HG03432 (cell line): ENCODE measurements at regions not wholly inside any gene's neighbourhood (a gene's known extent, or its start where the extent isn't known, plus 50 kb on each side); places are given as distances from the start of the nearest gene placed in this dataset.
A peak's percentile ranks its signal among the peaks of the same experiment; 100 is the strongest.

Experiments used
- ATAC-seq: cut with Tn5 transposase; IDR thresholded peaks from one replicate; pipeline ENCODE4 v1.9.1; 2021; ENCODE audit warnings: mild to moderate bottlenecking, moderate library complexity; ENCODE audit not compliant: unreplicated experiment

- no peak for ATAC-seq
Observed at GRCh38 chr7:79593866-79594301, 140.4 kb upstream of the MAGI2 start.

- ATAC-seq, result no peak
Observed at GRCh38 chr7:79590916-79591623, 137.6 kb upstream of the MAGI2 start.

- no peak for ATAC-seq
Observed at GRCh38 chr7:79590391-79590790, 136.9 kb upstream of the MAGI2 start.

GRCh38 chr7:79570903-79571302 lies 117.4 kb upstream of the MAGI2 start:
- ATAC-seq, result no peak

DNA sequence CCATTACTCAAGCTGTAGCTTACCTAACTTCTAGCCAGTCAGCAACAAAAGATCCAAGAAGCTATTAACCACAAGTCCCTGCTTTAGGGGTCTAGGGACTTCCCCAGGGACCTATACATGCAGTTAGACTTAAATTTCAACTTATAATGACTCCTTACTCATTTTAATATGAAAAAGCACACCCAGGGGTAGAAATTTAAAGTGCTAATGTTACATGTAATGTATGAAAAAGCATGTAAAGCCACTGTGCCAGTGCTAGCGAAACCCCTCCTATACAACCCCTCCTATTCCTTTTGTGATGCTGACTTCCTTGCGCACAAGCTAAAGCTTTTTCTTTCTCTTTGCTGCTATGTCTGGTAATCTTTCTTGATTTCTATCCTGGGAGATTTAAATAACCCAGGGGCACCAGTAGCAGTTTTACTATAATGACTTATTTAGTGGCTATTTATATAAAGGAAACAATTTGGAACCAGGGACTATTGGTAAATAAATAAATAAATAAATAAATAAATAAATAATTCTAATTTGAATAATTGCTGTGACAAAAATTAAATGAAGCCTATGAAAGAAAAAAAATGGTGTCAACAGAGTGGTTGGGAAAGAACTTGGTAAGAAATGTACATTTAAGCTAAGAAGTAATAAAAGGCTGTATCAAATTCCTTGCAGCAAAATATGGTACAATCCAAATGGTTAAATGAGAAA lies 110.5 kb upstream of the MAGI2 start:
- ATAC-seq, result no peak

- no peak for ATAC-seq
Observed at GRCh38 chr7:79555571-79555970, 102.1 kb upstream of the MAGI2 start.

DNA sequence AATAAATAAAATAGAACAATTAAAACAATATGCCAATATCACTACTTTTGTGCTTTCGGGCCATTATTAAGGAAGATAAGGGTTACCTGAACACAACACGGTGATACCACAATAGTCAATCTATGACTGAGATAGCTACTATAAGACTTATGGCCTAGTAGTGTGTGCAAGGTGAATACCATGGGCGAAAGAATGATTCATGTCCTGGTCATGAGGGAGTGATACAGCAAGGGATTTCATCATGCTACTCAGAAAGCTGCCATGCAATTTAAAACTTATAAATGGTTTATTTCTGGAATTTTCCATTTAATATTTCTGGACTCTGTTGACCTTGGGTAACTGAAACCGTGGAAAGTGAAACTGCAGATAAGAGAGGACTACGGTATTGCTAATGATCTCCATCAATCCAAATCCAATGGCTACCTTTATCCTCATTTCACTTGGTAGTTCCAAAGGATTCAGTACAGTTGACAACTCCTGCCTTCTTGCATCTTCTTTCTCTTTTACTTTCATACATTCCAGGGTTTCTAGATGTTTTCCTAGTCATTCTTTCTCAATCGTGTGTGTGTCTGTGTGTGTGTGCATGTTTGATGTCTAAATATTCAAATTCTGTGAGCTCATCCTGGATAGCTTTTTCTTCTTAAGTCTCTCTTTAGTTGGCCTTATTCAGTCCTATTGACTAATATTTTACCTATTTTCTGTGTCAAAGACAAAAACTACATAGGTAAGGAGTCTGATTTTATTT lies 100.5 kb upstream of the MAGI2 start:
- ATAC-seq, result no peak

DNA sequence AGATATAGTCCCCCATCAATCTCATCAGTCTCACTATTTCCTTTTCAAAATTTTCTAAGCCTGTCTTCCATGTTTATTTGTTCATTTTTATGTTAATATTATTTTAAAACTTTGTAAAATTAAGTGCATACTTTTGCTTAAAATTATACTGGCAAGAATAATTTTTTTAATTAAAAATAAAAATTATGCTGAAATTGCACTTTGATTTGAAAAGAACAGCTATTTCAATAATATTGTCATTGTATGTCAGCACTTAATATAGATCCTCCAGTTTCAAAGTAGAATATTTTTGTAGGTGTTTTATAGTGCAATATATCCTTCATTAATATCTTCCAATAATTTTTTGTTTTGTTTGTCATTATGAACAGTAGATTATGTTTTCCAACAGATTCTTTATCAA lies 99.0 kb upstream of the MAGI2 start:
- no peak for ATAC-seq

GRCh38 chr7:79548727-79549126 lies 95.3 kb upstream of the MAGI2 start:
- ATAC-seq, result no peak

DNA sequence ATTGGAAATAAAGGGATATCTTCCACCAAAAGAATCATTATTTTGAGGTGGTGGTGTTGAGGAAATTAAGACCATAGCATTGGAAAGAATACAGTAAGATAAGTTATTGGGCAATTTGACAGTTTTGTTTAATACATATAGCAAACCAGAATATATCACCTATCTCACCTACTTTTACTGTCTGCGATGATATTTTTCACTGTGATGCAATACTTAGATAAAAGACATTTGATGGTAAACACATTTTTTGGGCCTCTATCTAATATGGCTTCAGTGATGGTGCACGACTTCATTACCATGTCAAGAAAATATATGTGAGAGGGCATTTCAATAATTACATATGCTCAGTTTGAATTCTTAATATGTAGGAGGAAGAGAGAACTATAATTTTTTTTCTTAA lies 93.7 kb upstream of the MAGI2 start:
- ATAC-seq, result no peak

- ATAC-seq, result no peak
Observed at GRCh38 chr7:79540592-79540991, 87.1 kb upstream of the MAGI2 start.

DNA sequence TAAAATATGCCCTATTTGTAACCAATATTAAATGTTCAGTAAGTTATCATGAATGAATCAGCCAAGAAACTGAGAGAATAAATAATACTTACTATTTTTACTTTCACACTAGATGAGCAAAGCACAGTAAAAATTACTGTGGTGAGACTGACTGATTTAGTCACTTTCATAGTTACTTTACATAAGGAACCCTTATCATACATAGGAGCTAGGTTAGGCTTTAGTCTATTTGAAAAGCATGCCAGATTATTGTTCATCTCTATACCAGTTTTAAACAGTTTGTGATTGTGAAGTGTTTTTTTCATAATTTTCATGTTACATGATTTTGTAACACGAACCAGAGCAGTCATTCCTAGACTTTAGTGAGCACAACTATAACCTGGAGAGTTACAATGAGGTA lies 80.7 kb upstream of the MAGI2 start:
- ATAC-seq, result no peak

GRCh38 chr7:79531905-79532664 lies 78.6 kb upstream of the MAGI2 start:
- ATAC-seq, result no peak

- no peak for ATAC-seq
Observed at GRCh38 chr7:79531116-79531515, 77.6 kb upstream of the MAGI2 start.

- ATAC-seq, result no peak
Observed at GRCh38 chr7:79529881-79530235, 76.4 kb upstream of the MAGI2 start.

GRCh38 chr7:79529214-79529880 lies 75.9 kb upstream of the MAGI2 start:
- ATAC-seq, result no peak

DNA sequence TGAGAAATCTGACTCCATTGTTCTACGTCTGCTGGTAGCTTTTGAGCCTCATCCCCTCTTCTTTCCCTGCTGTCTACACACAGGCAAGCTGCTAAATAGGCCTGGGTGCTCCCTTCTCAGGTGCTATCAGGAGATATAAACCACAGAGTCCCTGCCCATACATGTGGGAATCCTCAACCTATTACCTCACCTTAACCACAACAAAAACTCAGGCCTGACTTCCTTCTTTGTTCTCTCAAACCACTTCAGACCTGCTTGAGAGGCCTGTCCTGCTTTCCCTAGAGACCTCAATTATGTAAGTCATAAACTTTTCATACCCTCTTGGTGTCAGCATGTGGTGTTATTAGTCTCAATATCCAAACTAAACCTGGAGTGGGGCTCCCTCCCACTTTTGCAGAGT lies 75.0 kb upstream of the MAGI2 start:
- ATAC-seq, result peak; percentile 53

DNA sequence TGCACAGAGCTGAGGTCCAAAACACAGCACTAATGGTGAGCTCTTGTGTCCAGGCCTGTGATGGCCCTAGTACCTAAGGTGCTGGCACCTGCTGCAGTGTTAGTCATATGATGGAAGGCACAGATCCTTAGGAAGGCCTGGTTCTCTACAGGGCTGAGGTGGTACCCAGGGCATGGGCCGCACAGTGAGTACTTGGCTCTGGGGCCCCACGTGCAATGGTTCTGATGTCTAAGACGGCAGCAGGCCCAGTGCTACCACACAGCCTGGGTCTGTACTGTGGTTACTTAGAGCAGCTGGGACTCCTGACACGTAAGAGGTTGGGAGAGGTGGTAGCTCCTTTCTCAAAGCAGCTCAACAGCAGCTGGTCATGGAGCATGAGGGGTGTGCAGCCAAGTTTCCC lies 70.6 kb upstream of the MAGI2 start:
- no peak for ATAC-seq

GRCh38 chr7:79523436-79523835 lies 70.0 kb upstream of the MAGI2 start:
- no peak for ATAC-seq

GRCh38 chr7:79520543-79520942 lies 67.1 kb upstream of the MAGI2 start:
- ATAC-seq, result no peak

GRCh38 chr7:79515358-79515757 lies 61.9 kb upstream of the MAGI2 start:
- no peak for ATAC-seq
